Ovary (tissue), 3 donors: ENCODE measurements at regions not wholly inside any gene's neighbourhood (a gene's known extent, or its start where the extent isn't known, plus 50 kb on each side); places are given as distances from the start of the nearest gene placed in this dataset.

ENCODE experiments used
- CTCF ChIP-seq, 3 donors: fragments of 450-650 bp in 2 of 3; fragments of 200-600 bp in 1 of 3; IDR thresholded peaks; one replicate each; pipeline versions ENCODE4 v1.5.1 to v1.8.0; 2016 to 2022; ENCODE audit warnings: antibody characterized with exemption in 3 of 3, mild to moderate bottlenecking in 1 of 3
- EP300 ChIP-seq: sonication (generic); formaldehyde crosslinking; IDR thresholded peaks from one replicate; pipeline ENCODE4 v1.6.1; 2017; ENCODE audit warnings: antibody characterized with exemption
- POLR2A ChIP-seq: fragments of 450-650 bp; IDR thresholded peaks from one replicate; pipeline ENCODE4 v1.6.1; 2017; ENCODE audit warnings: antibody characterized with exemption, mild to moderate bottlenecking, moderate library complexity
- donor health status: DM: no; HTN: no; CAD: no.

GRCh38 chr4:54945838-54946237 is 179.6 kb downstream of the KDR start:
- no peak for TF ChIP-seq POLR2A
- no peak for TF ChIP-seq CTCF (IDR thresholded peaks at IDR 0.05)
- no peak for TF ChIP-seq EP300
